ENCODE measurements at regions not wholly inside any gene's neighbourhood (a gene's known extent, or its start where the extent isn't known, plus 50 kb on each side); places are given as distances from the start of the nearest gene placed in this dataset.

DNA sequence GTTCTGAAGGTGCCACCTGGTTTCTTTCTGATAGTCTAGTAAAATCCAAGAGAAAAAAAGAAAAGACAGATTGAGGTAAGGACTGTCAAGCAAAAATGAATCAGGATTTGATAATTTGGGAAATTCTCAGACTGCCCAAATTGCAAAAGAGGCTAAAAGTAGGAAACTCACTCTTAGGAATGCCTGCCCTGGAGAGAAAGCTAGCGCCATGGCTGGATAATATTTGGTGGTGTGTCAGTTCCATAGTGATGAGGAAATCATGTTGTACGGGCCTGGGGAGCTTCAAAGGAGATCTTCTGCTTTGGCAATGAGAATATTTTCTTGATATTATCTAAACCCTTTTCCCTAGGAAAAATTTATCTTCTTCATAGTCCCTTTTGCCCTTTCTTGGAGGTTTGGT, 1008.1 kb upstream of the SLC10A2 start:
- TF ChIP-seq, protein P1, sequence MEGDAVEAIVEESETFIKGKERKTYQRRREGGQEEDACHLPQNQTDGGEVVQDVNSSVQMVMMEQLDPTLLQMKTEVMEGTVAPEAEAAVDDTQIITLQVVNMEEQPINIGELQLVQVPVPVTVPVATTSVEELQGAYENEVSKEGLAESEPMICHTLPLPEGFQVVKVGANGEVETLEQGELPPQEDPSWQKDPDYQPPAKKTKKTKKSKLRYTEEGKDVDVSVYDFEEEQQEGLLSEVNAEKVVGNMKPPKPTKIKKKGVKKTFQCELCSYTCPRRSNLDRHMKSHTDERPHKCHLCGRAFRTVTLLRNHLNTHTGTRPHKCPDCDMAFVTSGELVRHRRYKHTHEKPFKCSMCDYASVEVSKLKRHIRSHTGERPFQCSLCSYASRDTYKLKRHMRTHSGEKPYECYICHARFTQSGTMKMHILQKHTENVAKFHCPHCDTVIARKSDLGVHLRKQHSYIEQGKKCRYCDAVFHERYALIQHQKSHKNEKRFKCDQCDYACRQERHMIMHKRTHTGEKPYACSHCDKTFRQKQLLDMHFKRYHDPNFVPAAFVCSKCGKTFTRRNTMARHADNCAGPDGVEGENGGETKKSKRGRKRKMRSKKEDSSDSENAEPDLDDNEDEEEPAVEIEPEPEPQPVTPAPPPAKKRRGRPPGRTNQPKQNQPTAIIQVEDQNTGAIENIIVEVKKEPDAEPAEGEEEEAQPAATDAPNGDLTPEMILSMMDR (IDR thresholded peaks at IDR 0.05; ENCODE audit: low read depth, low read length), result no peak
- no peak for TF ChIP-seq POLR2A (IDR thresholded peaks at IDR 0.05; ENCODE audit: extremely low read depth, insufficient read length)
- TF ChIP-seq, protein P2, sequence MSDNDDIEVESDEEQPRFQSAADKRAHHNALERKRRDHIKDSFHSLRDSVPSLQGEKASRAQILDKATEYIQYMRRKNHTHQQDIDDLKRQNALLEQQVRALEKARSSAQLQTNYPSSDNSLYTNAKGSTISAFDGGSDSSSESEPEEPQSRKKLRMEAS (IDR thresholded peaks at IDR 0.05; ENCODE audit: low read depth, low read length), result no peak

All from NB4 (cell line).